ENCODE measurements at regions not wholly inside any gene's neighbourhood (a gene's known extent, or its start where the extent isn't known, plus 50 kb on each side); places are given as distances from the start of the nearest gene placed in this dataset.

- no peak for DNase-seq (ENCODE audit: low read depth in 6 of 9, low spot score in 9 of 9)
- Histone ChIP-seq H3K4me1 (ENCODE audit: control insufficient read depth in 2 of 2, insufficient read depth in 2 of 2, low read length in 2 of 2) (peaks cover 0 to 3% of the 10 kb centered on the region in 2 donors), H3K9me3 (ENCODE audit: control insufficient read depth in 2 of 2, insufficient read depth in 1 of 2, low read length in 1 of 2) (no peaks in the 10 kb centered on the region), H3K27ac (ENCODE audit: low read depth in 1 of 2, low read length in 1 of 2) (no peak overlapping the region), H3K36me3 (ENCODE audit: control insufficient read depth in 2 of 2, insufficient read depth in 2 of 2, low read length in 1 of 2) (no peaks in the 10 kb centered on the region), H3K27me3 (ENCODE audit: control insufficient read depth in 2 of 2, insufficient read depth in 1 of 2, low read length in 1 of 2) (no peaks in the 10 kb centered on the region), H3K4me3 (ENCODE audit: low read length in 2 of 2) (no peak overlapping the region)
- WGBS: 95% methylated on average over 6 of the region's 6 CpGs
Observed at GRCh38 chr7:36044101-36044892, 108.8 kb upstream of the EEPD1 start.

DNA sequence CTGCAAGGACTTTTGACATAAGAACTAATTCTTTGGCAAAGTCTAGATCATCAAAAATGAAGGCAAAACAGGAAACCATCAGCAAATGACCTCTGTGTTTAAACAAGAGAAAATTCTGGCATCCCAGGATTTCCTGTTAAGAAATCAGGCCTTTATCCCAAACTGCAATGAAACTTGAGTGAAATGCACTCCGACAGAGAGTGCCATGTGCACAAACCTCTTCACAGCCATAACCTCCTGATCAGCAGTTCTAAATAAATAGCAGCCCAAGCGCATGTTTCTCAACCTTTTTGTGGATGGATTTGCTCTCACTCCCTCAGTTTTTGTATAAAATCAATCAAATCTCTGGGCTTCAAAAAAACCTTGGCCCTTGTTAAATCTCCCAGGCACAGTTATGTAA lies 107.7 kb upstream of the EEPD1 start:
- no peak for DNase-seq (ENCODE audit: low read depth in 6 of 9, low spot score in 9 of 9)
- Histone ChIP-seq H3K4me3 (ENCODE audit: low read length in 2 of 2) (no peak overlapping the region), H3K4me1 (ENCODE audit: control insufficient read depth in 2 of 2, insufficient read depth in 2 of 2, low read length in 2 of 2) (peaks cover 0 to 3% of the 10 kb centered on the region in 2 donors), H3K36me3 (ENCODE audit: control insufficient read depth in 2 of 2, insufficient read depth in 2 of 2, low read length in 1 of 2) (no peaks in the 10 kb centered on the region), H3K27me3 (ENCODE audit: control insufficient read depth in 2 of 2, insufficient read depth in 1 of 2, low read length in 1 of 2) (no peaks in the 10 kb centered on the region), H3K27ac (ENCODE audit: low read depth in 1 of 2, low read length in 1 of 2) (no peak overlapping the region), H3K9me3 (ENCODE audit: control insufficient read depth in 2 of 2, insufficient read depth in 1 of 2, low read length in 1 of 2) (no peaks in the 10 kb centered on the region)
- 95% methylated on average over 2 of the region's 2 CpGs for WGBS

- H3K27ac ChIP-seq (ENCODE audit: low read depth in 1 of 2, low read length in 1 of 2): no peak overlapping the region
- H3K36me3 ChIP-seq (ENCODE audit: control insufficient read depth in 2 of 2, insufficient read depth in 2 of 2, low read length in 1 of 2): no peaks in the 10 kb centered on the region
- 96% methylated on average over 3 of the region's 3 CpGs for WGBS
- H3K4me3 ChIP-seq (ENCODE audit: low read length in 2 of 2): no peak overlapping the region
- H3K4me1 ChIP-seq (ENCODE audit: control insufficient read depth in 2 of 2, insufficient read depth in 2 of 2, low read length in 2 of 2): peaks cover 0 to 3% of the 10 kb centered on the region in 2 donors
- no peak for DNase-seq (ENCODE audit: low read depth in 6 of 9, low spot score in 9 of 9)
- no peaks in the 10 kb centered on the region for H3K9me3 ChIP-seq (ENCODE audit: control insufficient read depth in 2 of 2, insufficient read depth in 1 of 2, low read length in 1 of 2)
- no peaks in the 10 kb centered on the region for H3K27me3 ChIP-seq (ENCODE audit: control insufficient read depth in 2 of 2, insufficient read depth in 1 of 2, low read length in 1 of 2)
Observed at GRCh38 chr7:36045830-36046341, 107.2 kb upstream of the EEPD1 start.

DNA sequence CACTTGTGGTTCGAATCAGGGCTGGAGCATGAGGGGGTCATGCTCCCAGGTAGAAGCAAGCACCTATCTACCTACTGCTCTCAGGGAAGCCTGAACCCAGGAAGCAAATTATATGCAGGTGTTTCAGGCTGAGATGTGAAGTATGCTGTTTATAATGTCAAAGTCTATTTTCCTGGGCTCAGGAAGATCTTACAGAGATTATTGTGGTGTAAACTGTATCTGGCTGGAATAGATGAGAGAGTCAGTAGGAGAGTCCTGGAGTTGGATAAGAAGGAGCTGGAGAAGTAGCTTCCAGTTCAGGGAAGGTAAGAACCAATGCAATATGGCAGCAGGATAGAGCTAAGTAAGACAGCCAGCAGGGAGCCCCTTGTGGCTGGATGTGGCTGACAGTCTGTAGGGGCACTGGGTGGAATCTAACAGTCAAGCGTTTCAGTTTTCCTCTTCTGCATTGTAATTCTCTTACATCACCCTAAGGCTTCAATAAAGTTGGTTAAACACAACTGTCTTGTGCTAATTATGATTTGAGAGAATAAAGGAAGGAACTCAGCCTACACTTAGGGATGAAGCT lies 105.9 kb upstream of the EEPD1 start:
- no peaks in the 10 kb centered on the region for H3K27me3 ChIP-seq (ENCODE audit: control insufficient read depth in 2 of 2, insufficient read depth in 1 of 2, low read length in 1 of 2)
- H3K9me3 ChIP-seq (ENCODE audit: control insufficient read depth in 2 of 2, insufficient read depth in 1 of 2, low read length in 1 of 2): no peaks in the 10 kb centered on the region
- peaks cover 0 to 3% of the 10 kb centered on the region in 2 donors for H3K4me1 ChIP-seq (ENCODE audit: control insufficient read depth in 2 of 2, insufficient read depth in 2 of 2, low read length in 2 of 2)
- no peak for DNase-seq (ENCODE audit: low read depth in 6 of 9, low spot score in 9 of 9)
- 96% methylated on average over 2 of the region's 2 CpGs for WGBS
- no peak overlapping the region for H3K27ac ChIP-seq (ENCODE audit: low read depth in 1 of 2, low read length in 1 of 2)
- no peak overlapping the region for H3K4me3 ChIP-seq (ENCODE audit: low read length in 2 of 2)
- no peaks in the 10 kb centered on the region for H3K36me3 ChIP-seq (ENCODE audit: control insufficient read depth in 2 of 2, insufficient read depth in 2 of 2, low read length in 1 of 2)

DNA sequence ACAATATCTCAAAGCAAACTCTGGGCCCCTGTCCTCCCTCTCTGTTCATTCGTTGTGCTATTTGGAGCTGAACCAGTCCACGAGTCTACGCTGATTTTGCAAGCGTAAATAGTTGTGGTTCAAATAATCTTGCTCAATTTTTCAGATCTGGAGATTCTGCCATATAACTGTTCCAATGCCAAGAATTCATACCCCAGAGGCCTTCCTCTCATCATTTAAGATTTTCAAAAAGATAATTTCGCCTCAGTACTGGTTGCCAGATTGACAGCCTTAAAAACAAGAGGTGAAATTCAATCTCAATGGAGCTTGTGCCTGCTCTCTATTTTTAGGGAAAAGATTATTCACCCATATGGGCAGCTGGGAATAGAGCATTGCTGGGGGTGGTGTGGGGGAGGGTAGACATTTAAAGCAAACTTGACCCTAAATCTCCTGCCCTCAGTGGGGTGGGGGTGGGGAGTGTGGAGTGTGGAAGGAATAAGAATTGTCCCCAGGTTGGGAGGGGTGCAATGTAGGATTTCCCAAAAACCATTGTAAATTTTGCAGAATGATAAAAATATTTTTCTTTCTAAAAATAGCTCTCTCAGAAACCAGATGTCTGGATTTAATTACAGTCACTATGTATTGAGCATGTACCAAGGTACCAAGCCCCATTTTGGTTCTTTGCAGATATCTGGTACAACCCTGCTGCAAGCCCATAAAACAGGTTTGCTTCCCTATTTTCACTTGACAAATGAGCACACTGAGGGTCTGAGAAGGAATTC lies 104.7 kb upstream of the EEPD1 start:
- 89% methylated on average over 5 of the region's 5 CpGs for WGBS
- Histone ChIP-seq H3K9me3 (ENCODE audit: control insufficient read depth in 2 of 2, insufficient read depth in 1 of 2, low read length in 1 of 2) (no peaks in the 10 kb centered on the region), H3K27ac (ENCODE audit: low read depth in 1 of 2, low read length in 1 of 2) (no peak overlapping the region), H3K27me3 (ENCODE audit: control insufficient read depth in 2 of 2, insufficient read depth in 1 of 2, low read length in 1 of 2) (no peaks in the 10 kb centered on the region), H3K4me3 (ENCODE audit: low read length in 2 of 2) (no peak overlapping the region), H3K4me1 (ENCODE audit: control insufficient read depth in 2 of 2, insufficient read depth in 2 of 2, low read length in 2 of 2) (peaks cover 0 to 3% of the 10 kb centered on the region in 2 donors), H3K36me3 (ENCODE audit: control insufficient read depth in 2 of 2, insufficient read depth in 2 of 2, low read length in 1 of 2) (no peaks in the 10 kb centered on the region)
- DNase-seq (ENCODE audit: low read depth in 6 of 9, low spot score in 9 of 9): no peak

DNA sequence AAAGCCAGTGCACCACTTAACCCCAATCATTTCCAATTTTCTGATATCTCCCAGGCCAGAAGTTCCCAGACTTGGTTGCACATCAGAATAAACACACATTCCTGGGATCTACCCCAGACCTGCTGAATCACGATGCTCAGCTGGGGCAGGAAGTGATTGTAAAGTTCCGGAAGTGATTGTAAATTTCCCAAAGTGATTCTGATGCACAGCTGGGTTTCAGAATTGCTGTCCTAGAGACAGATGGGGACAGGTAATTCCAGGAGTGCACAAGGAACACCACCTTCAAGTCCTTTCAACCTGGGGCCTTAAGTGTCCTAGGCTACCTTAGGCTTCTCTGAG lies 104.2 kb upstream of the EEPD1 start:
- Histone ChIP-seq H3K4me1 (ENCODE audit: control insufficient read depth in 2 of 2, insufficient read depth in 2 of 2, low read length in 2 of 2) (peaks cover 0 to 3% of the 10 kb centered on the region in 2 donors), H3K27me3 (ENCODE audit: control insufficient read depth in 2 of 2, insufficient read depth in 1 of 2, low read length in 1 of 2) (no peaks in the 10 kb centered on the region), H3K36me3 (ENCODE audit: control insufficient read depth in 2 of 2, insufficient read depth in 2 of 2, low read length in 1 of 2) (no peaks in the 10 kb centered on the region), H3K9me3 (ENCODE audit: control insufficient read depth in 2 of 2, insufficient read depth in 1 of 2, low read length in 1 of 2) (no peaks in the 10 kb centered on the region), H3K27ac (ENCODE audit: low read depth in 1 of 2, low read length in 1 of 2) (no peak overlapping the region), H3K4me3 (ENCODE audit: low read length in 2 of 2) (no peak overlapping the region)
- WGBS: 46% methylated on average over 2 of the region's 2 CpGs
- no peak for DNase-seq (ENCODE audit: low read depth in 6 of 9, low spot score in 9 of 9)

- Histone ChIP-seq H3K4me3 (ENCODE audit: low read length in 2 of 2) (no peak overlapping the region), H3K36me3 (ENCODE audit: control insufficient read depth in 2 of 2, insufficient read depth in 2 of 2, low read length in 1 of 2) (no peaks in the 10 kb centered on the region), H3K27ac (ENCODE audit: low read depth in 1 of 2, low read length in 1 of 2) (no peak overlapping the region), H3K27me3 (ENCODE audit: control insufficient read depth in 2 of 2, insufficient read depth in 1 of 2, low read length in 1 of 2) (no peaks in the 10 kb centered on the region), H3K9me3 (ENCODE audit: control insufficient read depth in 2 of 2, insufficient read depth in 1 of 2, low read length in 1 of 2) (no peaks in the 10 kb centered on the region), H3K4me1 (ENCODE audit: control insufficient read depth in 2 of 2, insufficient read depth in 2 of 2, low read length in 2 of 2) (peaks cover 0 to 3% of the 10 kb centered on the region in 2 donors)
- 96% methylated on average over 4 of the region's 4 CpGs for WGBS
- DNase-seq (ENCODE audit: low read depth in 6 of 9, low spot score in 9 of 9): no peak
Observed at GRCh38 chr7:36051501-36051900, 101.6 kb upstream of the EEPD1 start.

GRCh38 chr7:36053589-36053988 lies 99.5 kb upstream of the EEPD1 start:
- no peaks in the 10 kb centered on the region for H3K9me3 ChIP-seq (ENCODE audit: control insufficient read depth in 2 of 2, insufficient read depth in 1 of 2, low read length in 1 of 2)
- 86% methylated on average over 3 of the region's 3 CpGs for WGBS
- peaks cover 0 to 3% of the 10 kb centered on the region in 2 donors for H3K4me1 ChIP-seq (ENCODE audit: control insufficient read depth in 2 of 2, insufficient read depth in 2 of 2, low read length in 2 of 2)
- no peaks in the 10 kb centered on the region for H3K36me3 ChIP-seq (ENCODE audit: control insufficient read depth in 2 of 2, insufficient read depth in 2 of 2, low read length in 1 of 2)
- no peak for DNase-seq (ENCODE audit: low read depth in 6 of 9, low spot score in 9 of 9)
- H3K27ac ChIP-seq (ENCODE audit: low read depth in 1 of 2, low read length in 1 of 2): no peak overlapping the region
- no peaks in the 10 kb centered on the region for H3K27me3 ChIP-seq (ENCODE audit: control insufficient read depth in 2 of 2, insufficient read depth in 1 of 2, low read length in 1 of 2)
- no peak overlapping the region for H3K4me3 ChIP-seq (ENCODE audit: low read length in 2 of 2)

- H3K36me3 ChIP-seq (ENCODE audit: control insufficient read depth in 2 of 2, insufficient read depth in 2 of 2, low read length in 1 of 2): no peaks in the 10 kb centered on the region
- no peak overlapping the region for H3K27ac ChIP-seq (ENCODE audit: low read depth in 1 of 2, low read length in 1 of 2)
- 97% methylated on average over 2 of the region's 2 CpGs for WGBS
- no peak overlapping the region for H3K4me3 ChIP-seq (ENCODE audit: low read length in 2 of 2)
- H3K4me1 ChIP-seq (ENCODE audit: control insufficient read depth in 2 of 2, insufficient read depth in 2 of 2, low read length in 2 of 2): no peaks in the 10 kb centered on the region
- DNase-seq (ENCODE audit: low read depth in 6 of 9, low spot score in 9 of 9): no peak
- no peaks in the 10 kb centered on the region for H3K9me3 ChIP-seq (ENCODE audit: control insufficient read depth in 2 of 2, insufficient read depth in 1 of 2, low read length in 1 of 2)
- no peaks in the 10 kb centered on the region for H3K27me3 ChIP-seq (ENCODE audit: control insufficient read depth in 2 of 2, insufficient read depth in 1 of 2, low read length in 1 of 2)
Observed at GRCh38 chr7:36054637-36055036, 98.4 kb upstream of the EEPD1 start.
